ENCODE measurements at regions not wholly inside any gene's neighbourhood (a gene's known extent, or its start where the extent isn't known, plus 50 kb on each side); places are given as distances from the start of the nearest gene placed in this dataset.

GRCh38 chr13:112256716-112257494, 119.2 kb upstream of the SPACA7 start:
- Histone ChIP-seq H3K9me2 (ENCODE audit: insufficient read depth, low read length) (no peaks in the 10 kb centered on the region), H3K9ac (ENCODE audit: low read length) (no peak overlapping the region), H3K27me3 (ENCODE audit: insufficient read depth, low read depth, low read length) (no peaks in the 10 kb centered on the region), H3K36me3 (ENCODE audit: insufficient read depth, low read length) (no peaks in the 10 kb centered on the region), H3F3A (ENCODE audit: insufficient read depth, low read length, poor library complexity, severe bottlenecking) (no peaks in the 10 kb centered on the region), H3K4me2 (ENCODE audit: low read length) (no peak overlapping the region), H3K27ac (ENCODE audit: low read length) (no peak overlapping the region), H3K4me3 (ENCODE audit: low read length) (no peak overlapping the region), H2AFZ (ENCODE audit: low read depth, low read length) (no peak overlapping the region), H3K9me3 (ENCODE audit: low read length) (no peaks in the 10 kb centered on the region), H3K79me2 (replicated peaks; ENCODE audit: insufficient read depth, low read length) (no peaks in the 10 kb centered on the region), H4K20me1 (ENCODE audit: insufficient read depth) (no peaks in the 10 kb centered on the region)
- TF ChIP-seq POLR2AphosphoS5 (IDR thresholded peaks at IDR 0.05), result no peak
- no peak for TF ChIP-seq REST (IDR thresholded peaks at IDR 0.05; ENCODE audit: borderline replicate concordance)
- TF ChIP-seq CTCF (IDR thresholded peaks at IDR 0.05; ENCODE audit: poor library complexity, severe bottlenecking), result no peak
- no peak for TF ChIP-seq TAF1 (IDR thresholded peaks at IDR 0.05; ENCODE audit: low read depth)
- no peak for TF ChIP-seq EP300 (conservative IDR thresholded peaks at IDR 0.05; ENCODE audit: poor library complexity, severe bottlenecking)
- TF ChIP-seq RAD21 (conservative IDR thresholded peaks at IDR 0.05), result no peak
- TF ChIP-seq EZH2 (IDR thresholded peaks at IDR 0.05; ENCODE audit: borderline replicate concordance, insufficient read depth, low read length, poor library complexity, severe bottlenecking), result no peak
- no peak for TF ChIP-seq MXI1 (conservative IDR thresholded peaks at IDR 0.05; ENCODE audit: poor library complexity, severe bottlenecking)

GRCh38 chr13:112259511-112259910, 116.6 kb upstream of the SPACA7 start:
- Histone ChIP-seq H3K9me3 (ENCODE audit: low read length) (no peaks in the 10 kb centered on the region), H3K9ac (ENCODE audit: low read length) (no peak overlapping the region), H3K9me2 (ENCODE audit: insufficient read depth, low read length) (no peaks in the 10 kb centered on the region), H2AFZ (ENCODE audit: low read depth, low read length) (no peak overlapping the region), H3K4me3 (ENCODE audit: low read length) (no peak overlapping the region), H3K36me3 (ENCODE audit: insufficient read depth, low read length) (no peaks in the 10 kb centered on the region), H4K20me1 (ENCODE audit: insufficient read depth) (no peaks in the 10 kb centered on the region), H3K4me2 (ENCODE audit: low read length) (no peak overlapping the region), H3K27ac (ENCODE audit: low read length) (no peak overlapping the region), H3K27me3 (ENCODE audit: insufficient read depth, low read depth, low read length) (no peaks in the 10 kb centered on the region), H3K79me2 (replicated peaks; ENCODE audit: insufficient read depth, low read length) (no peaks in the 10 kb centered on the region), H3F3A (ENCODE audit: insufficient read depth, low read length, poor library complexity, severe bottlenecking) (no peaks in the 10 kb centered on the region)
- TF ChIP-seq CTCF (IDR thresholded peaks at IDR 0.05; ENCODE audit: poor library complexity, severe bottlenecking) (no peak), REST (IDR thresholded peaks at IDR 0.05; ENCODE audit: borderline replicate concordance) (no peak), POLR2AphosphoS5 (IDR thresholded peaks at IDR 0.05) (no peak), EP300 (conservative IDR thresholded peaks at IDR 0.05; ENCODE audit: poor library complexity, severe bottlenecking) (no peak), SMC3 (conservative IDR thresholded peaks at IDR 0.05; ENCODE audit: poor library complexity) (no peak), TAF1 (IDR thresholded peaks at IDR 0.05; ENCODE audit: low read depth) (no peak), MXI1 (conservative IDR thresholded peaks at IDR 0.05; ENCODE audit: poor library complexity, severe bottlenecking) (no peak)

Measured in neural cell (in vitro differentiated cells).